ENCODE measurements at regions not wholly inside any gene's neighbourhood (a gene's known extent, or its start where the extent isn't known, plus 50 kb on each side); places are given as distances from the start of the nearest gene placed in this dataset.

GRCh38 chrX:149114001-149114400, 391.1 kb downstream of the IDS start:
- TF ChIP-seq POLR2A (IDR thresholded peaks at IDR 0.05), result no peak
- TF ChIP-seq CTCF (IDR thresholded peaks at IDR 0.05), result no peak
- no peak for TF ChIP-seq POLR2AphosphoS5 (IDR thresholded peaks at IDR 0.05)
